ENCODE measurements at regions not wholly inside any gene's neighbourhood (a gene's known extent, or its start where the extent isn't known, plus 50 kb on each side); places are given as distances from the start of the nearest gene placed in this dataset.

DNA sequence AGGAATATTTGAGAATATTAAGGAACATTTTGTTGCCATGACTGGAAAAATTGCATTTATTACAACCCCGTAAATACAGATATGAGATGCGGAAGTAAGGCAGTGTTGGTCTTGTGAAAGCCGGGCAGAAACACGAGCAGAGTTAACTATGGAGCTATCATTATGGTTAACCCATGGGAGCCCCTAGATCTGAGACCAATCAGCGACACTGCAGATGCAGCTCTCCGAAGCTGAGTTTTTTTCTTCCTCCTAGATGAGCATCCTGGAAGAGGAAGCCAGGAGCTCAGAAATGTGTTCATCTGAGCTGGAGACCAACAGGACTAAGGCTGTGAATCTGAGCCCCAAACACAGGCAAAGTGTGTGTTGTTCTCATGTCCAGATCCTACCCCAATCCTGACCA lies 123.0 kb upstream of the KL start:
- Histone ChIP-seq H3K27ac (ENCODE audit: low read length) (no peak overlapping the region), H3K36me3 (ENCODE audit: control insufficient read depth in 2 of 2, extremely low read depth in 1 of 2, insufficient read depth in 1 of 2, low read length in 1 of 2) (no peaks in the 10 kb centered on the region), H3K9me3 (no peaks in the 10 kb centered on the region), H3K4me1 (ENCODE audit: control insufficient read depth in 1 of 2, extremely low read depth in 1 of 2, insufficient read depth in 2 of 2, low read length in 2 of 2) (no peaks in the 10 kb centered on the region), H3K4me3 (ENCODE audit: control insufficient read depth in 1 of 2, extremely low read depth in 1 of 2, low read length in 1 of 2) (no peak overlapping the region), H3K27me3 (replicated peaks in 1 of 2; ENCODE audit: control insufficient read depth in 2 of 2, extremely low read depth in 1 of 2, insufficient read depth in 2 of 2, low read length in 1 of 2) (peaks cover 0 to 3% of the 10 kb centered on the region in 2 experiments)
- ChIA-PET POLR2A (no interaction called here), CTCF (no interaction called here)
- WGBS (ENCODE audit: insufficient coverage) = 86% methylated on average over 5 of the region's 6 CpGs
- Mint-ChIP-seq H3K4me1 (no peaks in the 10 kb centered on the region), H3K27me3 (peaks cover 0 to 5% of the 10 kb centered on the region in 2 donors), H3K4me3 (no peak overlapping the region), H3K9me3 (peaks cover 0 to 2% (median under 1%) of the 10 kb centered on the region in 3 donors), H3K36me3 (no peaks in the 10 kb centered on the region), H3K27ac (no peak overlapping the region)
- ATAC-seq (replicated peaks in 1 of 4) (no peak), DNase-seq (no peak)

DNA sequence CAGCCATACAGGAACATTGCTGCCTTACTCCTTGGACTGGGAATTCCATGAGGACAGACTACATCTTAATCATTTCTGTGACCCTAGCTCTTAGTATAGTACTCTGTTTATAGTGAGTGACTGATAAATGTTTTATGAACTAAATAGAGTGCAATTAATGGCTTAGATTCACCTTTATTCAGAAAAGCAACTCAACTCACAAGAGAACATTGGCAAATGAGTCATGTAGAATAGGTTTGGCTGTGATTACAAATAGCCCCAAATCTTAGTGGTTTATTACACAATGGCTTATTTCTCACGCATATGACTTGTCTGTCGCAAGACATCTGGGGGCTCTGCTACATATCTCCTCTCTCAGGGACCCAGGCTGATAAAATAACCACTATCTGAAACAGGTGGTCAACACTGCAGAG lies 121.6 kb upstream of the KL start:
- Histone ChIP-seq H3K4me3 (ENCODE audit: control insufficient read depth in 1 of 2, extremely low read depth in 1 of 2, low read length in 1 of 2) (no peak overlapping the region), H3K36me3 (ENCODE audit: control insufficient read depth in 2 of 2, extremely low read depth in 1 of 2, insufficient read depth in 1 of 2, low read length in 1 of 2) (no peaks in the 10 kb centered on the region), H3K4me1 (ENCODE audit: control insufficient read depth in 1 of 2, extremely low read depth in 1 of 2, insufficient read depth in 2 of 2, low read length in 2 of 2) (no peaks in the 10 kb centered on the region), H3K27me3 (replicated peaks in 1 of 2; ENCODE audit: control insufficient read depth in 2 of 2, extremely low read depth in 1 of 2, insufficient read depth in 2 of 2, low read length in 1 of 2) (peaks cover 0 to 3% of the 10 kb centered on the region in 2 experiments), H3K27ac (ENCODE audit: low read length) (no peak overlapping the region), H3K9me3 (no peaks in the 10 kb centered on the region)
- DNase-seq = no peak
- Mint-ChIP-seq H3K27ac (no peak overlapping the region), H3K4me3 (no peak overlapping the region), H3K9me3 (no peaks in the 10 kb centered on the region), H3K4me1 (no peaks in the 10 kb centered on the region), H3K36me3 (no peaks in the 10 kb centered on the region), H3K27me3 (peaks cover 0 to 5% of the 10 kb centered on the region in 2 donors)
- POLR2A ChIA-PET = no interaction called here
- WGBS (ENCODE audit: insufficient coverage) = no CpG with 5 or more reads among the region's 2 CpGs
- CTCF ChIA-PET = no interaction called here
- ATAC-seq (replicated peaks in 1 of 4) = no peak

DNA sequence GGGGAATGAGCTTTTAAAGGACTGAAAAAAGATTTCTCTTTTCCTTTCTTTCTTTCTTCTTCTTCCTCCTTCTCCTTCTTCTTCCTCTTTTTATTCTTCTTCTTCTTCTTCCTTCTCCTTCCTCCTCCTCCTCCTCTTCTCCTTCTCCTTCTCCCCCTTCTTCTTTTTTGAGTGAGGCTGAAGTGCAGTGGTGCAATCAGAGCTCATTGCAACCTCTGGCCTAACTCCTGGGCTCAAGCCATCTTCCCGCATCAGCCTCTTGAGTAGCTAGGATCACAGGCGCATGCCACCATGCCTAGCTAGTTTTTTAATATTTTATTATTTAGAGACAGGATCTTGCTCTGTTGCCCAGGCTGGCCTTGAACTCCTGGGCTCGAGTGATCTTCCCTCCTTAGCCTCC lies 120.9 kb upstream of the KL start:
- no peaks in the 10 kb centered on the region for H3K4me1 Mint-ChIP-seq
- DNase-seq (no peak), ATAC-seq (replicated peaks in 1 of 4) (no peak)
- Histone ChIP-seq H3K27ac (ENCODE audit: low read length) (no peak overlapping the region), H3K27me3 (replicated peaks in 1 of 2; ENCODE audit: control insufficient read depth in 2 of 2, extremely low read depth in 1 of 2, insufficient read depth in 2 of 2, low read length in 1 of 2) (peaks cover 0 to 3% of the 10 kb centered on the region in 2 experiments), H3K4me3 (ENCODE audit: control insufficient read depth in 1 of 2, extremely low read depth in 1 of 2, low read length in 1 of 2) (no peak overlapping the region), H3K36me3 (ENCODE audit: control insufficient read depth in 2 of 2, extremely low read depth in 1 of 2, insufficient read depth in 1 of 2, low read length in 1 of 2) (no peaks in the 10 kb centered on the region), H3K9me3 (no peaks in the 10 kb centered on the region), H3K4me1 (ENCODE audit: control insufficient read depth in 1 of 2, extremely low read depth in 1 of 2, insufficient read depth in 2 of 2, low read length in 2 of 2) (no peaks in the 10 kb centered on the region)
- ChIA-PET POLR2A (interaction anchor here in 1 of 2 donors (0.7 kb wide), 1 partner anchor 25 kb away, joined by 3 read pairs; no protein-coding TSS in a partner anchor), CTCF (interaction anchor here in 1 of 2 donors (0.5 to 0.6 kb wide), 2 partner anchors 159 to 226 kb away, joined by 3 to 4 read pairs; no protein-coding TSS in a partner anchor)
- no peak overlapping the region for H3K4me3 Mint-ChIP-seq
- H3K27me3 Mint-ChIP-seq = peaks cover 0 to 5% of the 10 kb centered on the region in 2 donors
- no peak overlapping the region for H3K27ac Mint-ChIP-seq
- WGBS (ENCODE audit: insufficient coverage) = 100% methylated on average over 1 of the region's 3 CpGs
- no peaks in the 10 kb centered on the region for H3K9me3 Mint-ChIP-seq
- H3K36me3 Mint-ChIP-seq = no peaks in the 10 kb centered on the region

DNA sequence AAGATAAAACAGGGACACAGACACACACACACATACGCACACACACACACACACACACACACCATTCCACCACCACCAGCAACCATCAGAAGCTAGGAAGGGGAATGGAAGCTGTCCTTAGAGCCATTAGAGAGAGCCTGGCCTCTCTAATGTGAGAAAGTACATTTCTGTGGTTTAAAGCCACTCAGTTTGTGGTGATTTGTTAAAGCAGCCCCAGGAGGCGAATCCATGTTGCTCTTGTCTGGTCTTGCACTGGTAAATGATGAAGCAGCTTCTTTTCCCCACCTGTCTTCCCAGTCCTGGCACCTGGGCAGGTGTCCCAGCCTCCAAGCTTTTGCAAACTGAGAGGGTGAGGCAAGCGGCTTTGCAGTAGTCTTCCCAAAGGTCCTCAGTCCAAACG lies 118.9 kb upstream of the KL start:
- Mint-ChIP-seq H3K4me3 (no peak overlapping the region), H3K27ac (no peak overlapping the region), H3K36me3 (no peaks in the 10 kb centered on the region), H3K4me1 (no peaks in the 10 kb centered on the region), H3K27me3 (peaks cover 0 to 5% of the 10 kb centered on the region in 2 donors), H3K9me3 (no peaks in the 10 kb centered on the region)
- Histone ChIP-seq H3K36me3 (ENCODE audit: control insufficient read depth in 2 of 2, extremely low read depth in 1 of 2, insufficient read depth in 1 of 2, low read length in 1 of 2) (no peaks in the 10 kb centered on the region), H3K27me3 (replicated peaks in 1 of 2; ENCODE audit: control insufficient read depth in 2 of 2, extremely low read depth in 1 of 2, insufficient read depth in 2 of 2, low read length in 1 of 2) (peaks cover 0 to 2% of the 10 kb centered on the region in 2 experiments), H3K4me3 (ENCODE audit: control insufficient read depth in 1 of 2, extremely low read depth in 1 of 2, low read length in 1 of 2) (no peak overlapping the region), H3K9me3 (no peaks in the 10 kb centered on the region), H3K4me1 (ENCODE audit: control insufficient read depth in 1 of 2, extremely low read depth in 1 of 2, insufficient read depth in 2 of 2, low read length in 2 of 2) (no peaks in the 10 kb centered on the region), H3K27ac (ENCODE audit: low read length) (no peak overlapping the region)
- WGBS (ENCODE audit: insufficient coverage) = 100% methylated on average over 2 of the region's 4 CpGs
- POLR2A ChIA-PET = no interaction called here
- CTCF ChIA-PET = interaction anchor here in 1 of 2 donors (0.6 kb wide), 1 partner anchor 228 kb away, joined by 5 read pairs; no protein-coding TSS in a partner anchor
- no peak for ATAC-seq (replicated peaks in 1 of 4)
- DNase-seq = no peak

DNA sequence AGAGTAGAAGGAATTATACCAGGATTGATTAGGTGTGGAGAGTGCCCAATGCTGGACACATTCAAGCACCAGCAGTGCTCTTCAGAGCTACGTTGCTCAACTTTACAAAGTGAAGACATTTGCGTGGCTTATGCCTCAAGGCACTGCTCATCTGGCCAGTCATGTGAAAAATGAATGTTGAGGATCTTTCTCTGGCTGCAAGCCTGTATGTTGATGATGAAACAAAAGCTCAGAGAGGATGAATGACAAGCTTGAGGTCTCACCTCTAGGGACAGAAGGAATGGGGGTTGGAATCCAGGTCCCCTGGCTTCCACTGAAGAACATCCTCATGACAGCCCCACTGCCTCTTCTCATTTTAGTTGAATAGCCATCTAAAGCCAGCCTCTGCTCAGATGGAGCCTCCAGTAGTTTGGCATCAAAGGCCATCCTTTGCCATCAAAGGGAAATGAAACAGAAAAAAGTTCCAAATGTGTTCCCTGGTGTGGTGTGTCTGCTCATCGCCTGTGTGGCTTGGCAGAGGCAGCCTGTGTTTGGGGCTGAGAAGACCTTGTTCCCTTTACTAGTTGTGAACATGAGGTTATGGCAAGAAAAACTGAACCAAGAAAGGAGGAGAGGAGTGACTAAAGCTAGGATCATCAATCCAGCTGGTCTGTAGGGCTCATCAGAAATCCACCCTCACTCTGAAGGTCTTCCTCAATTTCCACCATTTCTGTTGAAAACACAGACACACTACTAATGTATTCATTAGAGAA lies 114.0 kb upstream of the KL start:
- Mint-ChIP-seq H3K4me1 (peaks cover 0 to 15% (median 7%) of the 10 kb centered on the region in 3 donors), H3K9me3 (no peaks in the 10 kb centered on the region), H3K4me3 (no peak overlapping the region), H3K27me3 (no peaks in the 10 kb centered on the region), H3K27ac (no peak overlapping the region), H3K36me3 (no peaks in the 10 kb centered on the region)
- Histone ChIP-seq H3K36me3 (ENCODE audit: control insufficient read depth in 2 of 2, extremely low read depth in 1 of 2, insufficient read depth in 1 of 2, low read length in 1 of 2) (no peaks in the 10 kb centered on the region), H3K27me3 (replicated peaks in 1 of 2; ENCODE audit: control insufficient read depth in 2 of 2, extremely low read depth in 1 of 2, insufficient read depth in 2 of 2, low read length in 1 of 2) (no peaks in the 10 kb centered on the region), H3K27ac (ENCODE audit: low read length) (no peak overlapping the region), H3K9me3 (no peaks in the 10 kb centered on the region), H3K4me3 (ENCODE audit: control insufficient read depth in 1 of 2, extremely low read depth in 1 of 2, low read length in 1 of 2) (no peak overlapping the region), H3K4me1 (ENCODE audit: control insufficient read depth in 1 of 2, extremely low read depth in 1 of 2, insufficient read depth in 2 of 2, low read length in 2 of 2) (peaks cover 0 to 3% of the 10 kb centered on the region in 2 experiments)
- CTCF ChIA-PET = interaction anchor here in 1 of 2 donors (0.5 kb wide), 1 partner anchor 237 kb away, joined by 6 read pairs; no protein-coding TSS in a partner anchor
- POLR2A ChIA-PET = no interaction called here
- no peak for DNase-seq
- 83% methylated on average over 2 of the region's 3 CpGs for WGBS (ENCODE audit: insufficient coverage)
- ATAC-seq (replicated peaks in 1 of 4) = no peak

DNA sequence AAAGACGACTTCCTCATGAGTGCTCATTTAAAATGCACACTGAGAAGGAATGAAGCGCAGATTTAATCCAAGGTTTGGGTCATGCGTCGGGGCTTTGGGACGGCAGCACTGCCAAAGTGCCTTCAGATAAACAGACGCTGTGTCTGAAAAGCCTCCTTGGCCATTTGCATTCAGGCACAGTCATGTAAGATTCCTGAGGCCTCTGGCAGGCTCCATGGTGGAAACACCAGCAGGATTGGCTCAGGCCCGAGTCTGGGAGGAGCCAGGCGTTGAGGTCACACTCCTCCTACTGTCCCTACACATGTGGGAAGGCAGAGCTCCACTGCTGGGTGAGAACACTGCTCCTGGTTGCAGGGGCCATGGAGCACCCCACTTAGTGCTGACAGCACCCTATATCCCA lies 113.3 kb upstream of the KL start:
- ChIA-PET CTCF (no interaction called here), POLR2A (no interaction called here)
- Mint-ChIP-seq H3K36me3 (no peaks in the 10 kb centered on the region), H3K4me3 (no peak overlapping the region), H3K27ac (no peak overlapping the region), H3K4me1 (peaks cover 0 to 15% (median 7%) of the 10 kb centered on the region in 3 donors), H3K27me3 (no peaks in the 10 kb centered on the region), H3K9me3 (no peaks in the 10 kb centered on the region)
- ATAC-seq (replicated peaks in 1 of 4) (no peak), DNase-seq (no peak)
- no peaks in the 10 kb centered on the region for H3K36me3 ChIP-seq (ENCODE audit: control insufficient read depth in 2 of 2, extremely low read depth in 1 of 2, insufficient read depth in 1 of 2, low read length in 1 of 2)
- no peak overlapping the region for H3K27ac ChIP-seq (ENCODE audit: low read length)
- WGBS (ENCODE audit: insufficient coverage) = 93% methylated on average over 6 of the region's 8 CpGs
- H3K9me3 ChIP-seq = no peaks in the 10 kb centered on the region
- H3K4me3 ChIP-seq (ENCODE audit: control insufficient read depth in 1 of 2, extremely low read depth in 1 of 2, low read length in 1 of 2) = no peak overlapping the region
- peaks cover 0 to 3% of the 10 kb centered on the region in 2 experiments for H3K4me1 ChIP-seq (ENCODE audit: control insufficient read depth in 1 of 2, extremely low read depth in 1 of 2, insufficient read depth in 2 of 2, low read length in 2 of 2)
- H3K27me3 ChIP-seq (replicated peaks in 1 of 2; ENCODE audit: control insufficient read depth in 2 of 2, extremely low read depth in 1 of 2, insufficient read depth in 2 of 2, low read length in 1 of 2) = no peaks in the 10 kb centered on the region

Measured in T-cell (primary cell).